ENCODE measurements at regions not wholly inside any gene's neighbourhood (a gene's known extent, or its start where the extent isn't known, plus 50 kb on each side); places are given as distances from the start of the nearest gene placed in this dataset.

- H3K36me3 ChIP-seq (replicated peaks in 1 of 2; ENCODE audit: control insufficient read depth in 1 of 2, insufficient read depth in 2 of 2, low read length in 2 of 2), result no peaks in the 10 kb centered on the region
- CTCF ChIA-PET (ENCODE audit: low intra/inter-chr PET ratio, low total read pairs), result no interaction called here
- H3K9me3 ChIP-seq (ENCODE audit: low read length), result no peaks in the 10 kb centered on the region
- DNase-seq (ENCODE audit: low spot score) (no peak), FAIRE-seq (no peak), ATAC-seq (no peak)
- intact Hi-C loops (cut with micrococcal nuclease; ENCODE audit: unreplicated experiment), result no loop called here
- no peak overlapping the region for H2AFZ ChIP-seq (ENCODE audit: low read length)
- H3K79me2 ChIP-seq (ENCODE audit: insufficient read depth, low read length), result no peaks in the 10 kb centered on the region
- H3K9ac ChIP-seq (ENCODE audit: insufficient read depth, low read depth, low read length), result no peak overlapping the region
- no peaks in the 10 kb centered on the region for H4K20me1 ChIP-seq (ENCODE audit: insufficient read depth, low read length)
- BruUV-seq (replicated peaks), result no TSS peak
- TF ChIP-seq ATF7 (IDR thresholded peaks at IDR 0.05) (no peak), ATF7 (CRISPR knock-in tag; IDR thresholded peaks at IDR 0.05) (no peak), TARDBP (CRISPR knock-in tag; IDR thresholded peaks at IDR 0.05) (no peak), ZSCAN30 (CRISPR knock-in tag; IDR thresholded peaks at IDR 0.05) (no peak), SMYD3 (CRISPR knock-in tag; IDR thresholded peaks at IDR 0.05) (no peak), ZBTB38 (CRISPR knock-in tag; IDR thresholded peaks at IDR 0.05) (no peak), MTF2 (CRISPR knock-in tag; IDR thresholded peaks at IDR 0.05; ENCODE audit: borderline replicate concordance) (no peak), ZNF772 (CRISPR knock-in tag; IDR thresholded peaks at IDR 0.05) (no peak), ZNF552 (CRISPR knock-in tag; IDR thresholded peaks at IDR 0.05; ENCODE audit: borderline replicate concordance) (no peak), ARNT2 (CRISPR knock-in tag; IDR thresholded peaks at IDR 0.05; ENCODE audit: low read depth) (no peak)
- H3K4me1 ChIP-seq (ENCODE audit: insufficient read depth, low read length), result no peaks in the 10 kb centered on the region
- POLR2A ChIA-PET, result no interaction called here
- 0% methylated on average over 3 of the region's 3 CpGs for WGBS (ENCODE audit: low lambda C conversion rate)
- in situ Hi-C loops (cut with HindIII; ENCODE audit: extremely low pct_ligation_motif_present, low pct_unique_long_range_greater_than_20kb), result no loop called here
- H3K4me3 ChIP-seq (replicated peaks in 1 of 3; ENCODE audit: insufficient read depth in 1 of 3, low read depth in 2 of 3, low read length in 3 of 3), result no peak overlapping the region
- no peaks in the 10 kb centered on the region for H3K27me3 ChIP-seq (ENCODE audit: control insufficient read depth in 1 of 2, insufficient read depth in 2 of 2, low read length in 2 of 2)
- H3K27ac ChIP-seq (ENCODE audit: extremely low read length, insufficient read depth, low read length), result no peak overlapping the region
- no peak overlapping the region for H3K4me2 ChIP-seq (ENCODE audit: low read depth, low read length)
Observed at GRCh38 chr6:94801344-94801743, 776.0 kb upstream of the MANEA start.

- Histone ChIP-seq H3K4me1 (ENCODE audit: insufficient read depth, low read length) (peaks cover 14% of the 10 kb centered on the region), H3K27ac (ENCODE audit: extremely low read length, insufficient read depth, low read length) (no peak overlapping the region), H4K20me1 (ENCODE audit: insufficient read depth, low read length) (no peaks in the 10 kb centered on the region), H3K27me3 (ENCODE audit: control insufficient read depth in 1 of 2, insufficient read depth in 2 of 2, low read length in 2 of 2) (no peaks in the 10 kb centered on the region), H3K4me3 (replicated peaks in 1 of 3; ENCODE audit: insufficient read depth in 1 of 3, low read depth in 2 of 3, low read length in 3 of 3) (peak overlapping the region in 2 of 3 experiments; percentile 6 to 43; a peak in 3 of 6 replicates), H3K36me3 (replicated peaks in 1 of 2; ENCODE audit: control insufficient read depth in 1 of 2, insufficient read depth in 2 of 2, low read length in 2 of 2) (no peaks in the 10 kb centered on the region), H3K79me2 (ENCODE audit: insufficient read depth, low read length) (no peaks in the 10 kb centered on the region), H3K9ac (ENCODE audit: insufficient read depth, low read depth, low read length) (no peak overlapping the region), H3K9me3 (ENCODE audit: low read length) (no peaks in the 10 kb centered on the region), H3K4me2 (ENCODE audit: low read depth, low read length) (peak overlapping the region; percentile 75), H2AFZ (ENCODE audit: low read length) (peak overlapping the region; percentile 33)
- no TSS peak for BruUV-seq (replicated peaks)
- ChIA-PET CTCF (ENCODE audit: low intra/inter-chr PET ratio, low total read pairs) (no interaction called here), POLR2A (no interaction called here)
- no peak for FAIRE-seq
- DNase-seq (ENCODE audit: low spot score), result no peak
- 0% methylated on average over 2 of the region's 4 CpGs for WGBS (ENCODE audit: low lambda C conversion rate)
- in situ Hi-C loops (cut with HindIII; ENCODE audit: extremely low pct_ligation_motif_present, low pct_unique_long_range_greater_than_20kb), result no loop called here
- intact Hi-C loops (cut with micrococcal nuclease; ENCODE audit: unreplicated experiment), result no loop called here
- ATAC-seq, result peak; percentile 73
- TF ChIP-seq TAF1 (CRISPR knock-in tag; IDR thresholded peaks at IDR 0.05) (no peak), KDM5A (IDR thresholded peaks at IDR 0.05; ENCODE audit: borderline replicate concordance, low read length) (no peak), ZC3H4 (CRISPR knock-in tag; IDR thresholded peaks at IDR 0.05; ENCODE audit: borderline replicate concordance) (no peak), ZNF142 (CRISPR knock-in tag; IDR thresholded peaks at IDR 0.05) (no peak)
Observed at GRCh38 chr6:94785514-94785913, 791.8 kb upstream of the MANEA start.

Measured in HepG2 (cell line).